K562 (cell line): ENCODE measurements at regions not wholly inside any gene's neighbourhood (a gene's known extent, or its start where the extent isn't known, plus 50 kb on each side); places are given as distances from the start of the nearest gene placed in this dataset.

Experiments used
- CHD1 ChIP-seq: fragments of 200-600 bp; sonication (generic); IDR thresholded peaks from one replicate; pipeline ENCODE4 v1.6.1; 2012; ENCODE audit warnings: mild to moderate bottlenecking, moderate library complexity, low read length, inconsistent platforms
- TBP ChIP-seq: optimal IDR thresholded peaks from 2 replicates; pipeline ENCODE3; 2011; ENCODE audit warnings: low read depth, low read length, improper control_type of control experiment
- ZNF274 ChIP-seq: IDR thresholded peaks from 2 replicates; pipeline ENCODE4 v1.6.1; 2011; ENCODE audit warnings: low read depth, mild to moderate bottlenecking, low read length, moderate library complexity, borderline replicate concordance
- ZNF512 ChIP-seq: IDR thresholded peaks from 2 replicates; pipeline ENCODE4 v1.6.1; 2016; ENCODE audit warnings: missing genetic modification characterization, missing compliant biosample characterization

GRCh38 chr4:45951153-45951552 lies 172.7 kb downstream of the GABRG1 start:
- no peak for TF ChIP-seq TBP
- no peak for TF ChIP-seq ZNF274
- no peak for TF ChIP-seq CHD1
- TF ChIP-seq ZNF512 (tag): no peak
